Thymus (tissue), 11 donors: ENCODE measurements at regions not wholly inside any gene's neighbourhood (a gene's known extent, or its start where the extent isn't known, plus 50 kb on each side); places are given as distances from the start of the nearest gene placed in this dataset.
"Not testable (repeated sequence)": the region's sequence is repeated elsewhere in the genome, so short reads cannot be mapped to it uniquely, and the experiment has no call there.

Experiments used
- DNase-seq, 9 donors: peaks; one replicate each; pipeline ENCODE4 v3.0.0-alpha.2; 2013; ENCODE audit warnings: low spot score in 9 of 9, low read depth in 6 of 9, missing footprints in 1 of 9
- H3K27ac ChIP-seq, 2 donors: one replicate each; pipeline ENCODE4 v1.5.1; 2013; ENCODE audit warnings: control low read depth in 1 of 2, low read depth in 1 of 2, low read length in 1 of 2, mild to moderate bottlenecking in 1 of 2, moderate library complexity in 1 of 2
- H3K27me3 ChIP-seq, 2 donors: one replicate each; pipeline ENCODE4 v1.5.1; 2013; ENCODE audit warnings: low read length in 1 of 2; ENCODE audit not compliant: control insufficient read depth in 2 of 2, insufficient read depth in 1 of 2
- H3K36me3 ChIP-seq, 2 donors: one replicate each; pipeline ENCODE4 v1.5.1; 2013; ENCODE audit warnings: low read length in 1 of 2, mild to moderate bottlenecking in 1 of 2, moderate library complexity in 1 of 2; ENCODE audit not compliant: control insufficient read depth in 2 of 2, insufficient read depth in 2 of 2
- H3K4me1 ChIP-seq, 2 donors: one replicate each; pipeline ENCODE4 v1.5.1; 2013; ENCODE audit warnings: low read length in 2 of 2; ENCODE audit not compliant: control insufficient read depth in 2 of 2, insufficient read depth in 2 of 2
- H3K4me3 ChIP-seq, 2 donors: one replicate each; pipeline ENCODE4 v1.5.1; 2013; ENCODE audit warnings: low read length in 2 of 2, control low read depth in 1 of 2, mild to moderate bottlenecking in 1 of 2
- H3K9me3 ChIP-seq, 2 donors: one replicate each; pipeline ENCODE4 v1.5.1; 2013; ENCODE audit warnings: low read length in 1 of 2, mild to moderate bottlenecking in 1 of 2; ENCODE audit not compliant: control insufficient read depth in 2 of 2, insufficient read depth in 1 of 2
- WGBS: extraction: QIAGEN DNeasy Blood & Tissue Kit; methylation state at CpG from one replicate; pipeline ENCODE4 v1.1.7; 2013; 5-methylcytosine and 5-hydroxymethylcytosine counted together
- donor health status: healthy.

GRCh38 chr18:25497151-25497794 is 145.3 kb upstream of the ZNF521 start:
- no peaks in the 10 kb centered on the region for H3K27me3 ChIP-seq
- no peak overlapping the region for H3K4me3 ChIP-seq
- no peak overlapping the region for H3K27ac ChIP-seq
- no peaks in the 10 kb centered on the region for H3K4me1 ChIP-seq
- 97% methylated on average over 2 of the region's 2 CpGs for WGBS
- H3K9me3 ChIP-seq = no peaks in the 10 kb centered on the region
- DNase-seq = no peak
- H3K36me3 ChIP-seq = no peaks in the 10 kb centered on the region

GRCh38 chr18:25496544-25496943 is 144.6 kb upstream of the ZNF521 start:
- Histone ChIP-seq H3K27ac (no peak overlapping the region), H3K9me3 (no peaks in the 10 kb centered on the region), H3K4me1 (no peaks in the 10 kb centered on the region), H3K4me3 (no peak overlapping the region), H3K36me3 (no peaks in the 10 kb centered on the region), H3K27me3 (no peaks in the 10 kb centered on the region)
- WGBS = 46% methylated on average over 2 of the region's 2 CpGs
- no peak for DNase-seq

- no peak overlapping the region for H3K4me3 ChIP-seq
- DNase-seq = no peak
- no peaks in the 10 kb centered on the region for H3K4me1 ChIP-seq
- 75% methylated on average over 1 of the region's 1 CpG for WGBS
- no peak overlapping the region for H3K27ac ChIP-seq
- H3K9me3 ChIP-seq = no peaks in the 10 kb centered on the region
- no peaks in the 10 kb centered on the region for H3K27me3 ChIP-seq
- H3K36me3 ChIP-seq = no peaks in the 10 kb centered on the region
Observed at GRCh38 chr18:25495606-25496005, 143.6 kb upstream of the ZNF521 start.

- Histone ChIP-seq H3K27me3 (no peaks in the 10 kb centered on the region), H3K4me1 (no peaks in the 10 kb centered on the region), H3K36me3 (no peaks in the 10 kb centered on the region), H3K27ac (no peak overlapping the region), H3K4me3 (no peak overlapping the region), H3K9me3 (no peaks in the 10 kb centered on the region)
- 86% methylated on average over 1 of the region's 1 CpG for WGBS
- no peak for DNase-seq
Observed at GRCh38 chr18:25494888-25495287, 142.9 kb upstream of the ZNF521 start.

GRCh38 chr18:25493401-25493800 is 141.4 kb upstream of the ZNF521 start:
- no peak for DNase-seq
- Histone ChIP-seq H3K27ac (no peak overlapping the region), H3K36me3 (no peaks in the 10 kb centered on the region), H3K4me3 (no peak overlapping the region), H3K9me3 (no peaks in the 10 kb centered on the region), H3K4me1 (no peaks in the 10 kb centered on the region), H3K27me3 (no peaks in the 10 kb centered on the region)

GRCh38 chr18:25490316-25490715 is 138.3 kb upstream of the ZNF521 start:
- no peak for DNase-seq
- Histone ChIP-seq H3K27me3 (no peaks in the 10 kb centered on the region), H3K4me3 (no peak overlapping the region), H3K27ac (no peak overlapping the region), H3K9me3 (no peaks in the 10 kb centered on the region), H3K4me1 (no peaks in the 10 kb centered on the region), H3K36me3 (no peaks in the 10 kb centered on the region)
- 92% methylated on average over 4 of the region's 4 CpGs for WGBS

- no peak overlapping the region for H3K4me3 ChIP-seq
- 87% methylated on average over 2 of the region's 2 CpGs for WGBS
- H3K27me3 ChIP-seq = no peaks in the 10 kb centered on the region
- no peak overlapping the region for H3K27ac ChIP-seq
- H3K4me1 ChIP-seq = no peaks in the 10 kb centered on the region
- H3K36me3 ChIP-seq = no peaks in the 10 kb centered on the region
- no peak for DNase-seq
- H3K9me3 ChIP-seq = no peaks in the 10 kb centered on the region
Observed at GRCh38 chr18:25473008-25473407, 121.0 kb upstream of the ZNF521 start.

GRCh38 chr18:25470756-25471524 is 119.0 kb upstream of the ZNF521 start:
- not testable (repeated sequence) for DNase-seq, H3K36me3 ChIP-seq, H3K4me3 ChIP-seq, H3K27ac ChIP-seq, H3K4me1 ChIP-seq, H3K27me3 ChIP-seq, H3K9me3 ChIP-seq
- 95% methylated on average over 7 of the region's 7 CpGs for WGBS

GRCh38 chr18:25470062-25470461 is 118.1 kb upstream of the ZNF521 start:
- Histone ChIP-seq H3K4me1 (no peaks in the 10 kb centered on the region), H3K9me3 (no peaks in the 10 kb centered on the region), H3K27me3 (no peaks in the 10 kb centered on the region), H3K27ac (no peak overlapping the region), H3K36me3 (no peaks in the 10 kb centered on the region), H3K4me3 (no peak overlapping the region)
- DNase-seq = no peak
- 87% methylated on average over 7 of the region's 7 CpGs for WGBS
